22Rv1 (cell line): ENCODE measurements at regions not wholly inside any gene's neighbourhood (a gene's known extent, or its start where the extent isn't known, plus 50 kb on each side); places are given as distances from the start of the nearest gene placed in this dataset.

Experiments
- ZFX ChIP-seq: fragments of 450-650 bp; IDR thresholded peaks from 2 replicates; pipeline ENCODE4 v1.6.1; 2017; ENCODE audit warnings: antibody characterized with exemption, borderline replicate concordance
- TF ChIP-seq, protein P1 (sequence below): fragments of 450-650 bp; IDR thresholded peaks from 2 replicates; pipeline ENCODE4 v1.5.1; 2017; ENCODE audit warnings: mild to moderate bottlenecking

- TF ChIP-seq, protein P1, sequence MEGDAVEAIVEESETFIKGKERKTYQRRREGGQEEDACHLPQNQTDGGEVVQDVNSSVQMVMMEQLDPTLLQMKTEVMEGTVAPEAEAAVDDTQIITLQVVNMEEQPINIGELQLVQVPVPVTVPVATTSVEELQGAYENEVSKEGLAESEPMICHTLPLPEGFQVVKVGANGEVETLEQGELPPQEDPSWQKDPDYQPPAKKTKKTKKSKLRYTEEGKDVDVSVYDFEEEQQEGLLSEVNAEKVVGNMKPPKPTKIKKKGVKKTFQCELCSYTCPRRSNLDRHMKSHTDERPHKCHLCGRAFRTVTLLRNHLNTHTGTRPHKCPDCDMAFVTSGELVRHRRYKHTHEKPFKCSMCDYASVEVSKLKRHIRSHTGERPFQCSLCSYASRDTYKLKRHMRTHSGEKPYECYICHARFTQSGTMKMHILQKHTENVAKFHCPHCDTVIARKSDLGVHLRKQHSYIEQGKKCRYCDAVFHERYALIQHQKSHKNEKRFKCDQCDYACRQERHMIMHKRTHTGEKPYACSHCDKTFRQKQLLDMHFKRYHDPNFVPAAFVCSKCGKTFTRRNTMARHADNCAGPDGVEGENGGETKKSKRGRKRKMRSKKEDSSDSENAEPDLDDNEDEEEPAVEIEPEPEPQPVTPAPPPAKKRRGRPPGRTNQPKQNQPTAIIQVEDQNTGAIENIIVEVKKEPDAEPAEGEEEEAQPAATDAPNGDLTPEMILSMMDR: no peak
- TF ChIP-seq ZFX: no peak
Observed at GRCh38 chr14:56933446-56933845, 123.2 kb upstream of the OTX2 start.
